Loucy (cell line): ENCODE measurements at regions not wholly inside any gene's neighbourhood (a gene's known extent, or its start where the extent isn't known, plus 50 kb on each side); places are given as distances from the start of the nearest gene placed in this dataset.
A peak's percentile ranks its signal among the peaks of the same experiment; 100 is the strongest.

Experiments
- H2AFZ ChIP-seq: fragments of 200-600 bp; sonication (generic); 2 replicates; pipeline ENCODE4 v1.6.0; 2016; ENCODE audit warnings: antibody characterized with exemption, mild to moderate bottlenecking, low read length, moderate library complexity
- H3F3A ChIP-seq: fragments of 200-600 bp; 2 replicates; pipeline ENCODE4 v1.6.0; 2016; ENCODE audit warnings: antibody characterized with exemption, low read depth, mild to moderate bottlenecking
- H3K27me3 ChIP-seq: fragments of 200-600 bp; sonication (generic); 2 replicates; pipeline ENCODE4 v1.6.1; 2014; ENCODE audit warnings: low read length, mild to moderate bottlenecking; ENCODE audit not compliant: insufficient read depth, poor library complexity, severe bottlenecking
- H3K36me3 ChIP-seq: fragments of 200-600 bp; sonication (generic); 2 replicates; pipeline ENCODE4 v1.6.1; 2016; ENCODE audit warnings: low read length; ENCODE audit not compliant: insufficient read depth
- H3K4me1 ChIP-seq: fragments of 200-600 bp; sonication (generic); 2 replicates; pipeline ENCODE4 v1.5.1; 2014; ENCODE audit warnings: low read length, mild to moderate bottlenecking; ENCODE audit not compliant: insufficient read depth, poor library complexity, severe bottlenecking
- H3K4me2 ChIP-seq: fragments of 200-600 bp; sonication (generic); 2 replicates; pipeline ENCODE4 v1.6.0; 2014; ENCODE audit warnings: antibody characterized with exemption, low read length, low read depth, mild to moderate bottlenecking; ENCODE audit not compliant: poor library complexity, severe bottlenecking
- H3K4me3 ChIP-seq: fragments of 200-600 bp; sonication (generic); 2 replicates; pipeline ENCODE4 v1.5.1; 2014; ENCODE audit warnings: low read length, mild to moderate bottlenecking, mixed read lengths; ENCODE audit not compliant: poor library complexity, severe bottlenecking
- H3K79me2 ChIP-seq: fragments of 200-600 bp; sonication (generic); 2 replicates; pipeline ENCODE4 v1.6.1; 2014; ENCODE audit warnings: low read length; ENCODE audit not compliant: insufficient read depth
- H3K9ac ChIP-seq: fragments of 200-600 bp; sonication (generic); 2 replicates; pipeline ENCODE4 v1.6.0; 2014; ENCODE audit warnings: mild to moderate bottlenecking, low read depth, low read length, moderate library complexity; ENCODE audit not compliant: poor library complexity, severe bottlenecking
- H3K9me2 ChIP-seq: fragments of 200-600 bp; sonication (generic); replicated peaks from 2 replicates; pipeline ENCODE4 v1.6.1; 2016; ENCODE audit warnings: low read depth, low read length, mixed read lengths
- H3K9me3 ChIP-seq: fragments of 200-600 bp; sonication (generic); 2 replicates; pipeline ENCODE4 v1.6.1; 2014; ENCODE audit warnings: mild to moderate bottlenecking, antibody characterized with exemption, low read length, low read depth; ENCODE audit not compliant: insufficient read depth
- H4K20me1 ChIP-seq: fragments of 200-600 bp; sonication (generic); 2 replicates; pipeline ENCODE4 v1.6.0; 2014; ENCODE audit warnings: antibody characterized with exemption, low read length, mild to moderate bottlenecking; ENCODE audit not compliant: insufficient read depth, poor library complexity, severe bottlenecking
- CTCF ChIP-seq: fragments of 200-600 bp; sonication (generic); conservative IDR thresholded peaks from 2 replicates; pipeline ENCODE4 v1.5.1; 2014; ENCODE audit warnings: mild to moderate bottlenecking, antibody characterized with exemption, low read length
- EZH2phosphoT487 ChIP-seq: fragments of 200-600 bp; IDR thresholded peaks from 2 replicates; pipeline ENCODE4 v1.6.1; 2018; ENCODE audit warnings: antibody characterized with exemption, mild to moderate bottlenecking, moderate library complexity, borderline replicate concordance

- Histone ChIP-seq H4K20me1 (no peaks in the 10 kb centered on the region), H3K9me2 (no peaks in the 10 kb centered on the region), H3K79me2 (no peaks in the 10 kb centered on the region), H3K27me3 (no peaks in the 10 kb centered on the region), H3K9me3 (no peaks in the 10 kb centered on the region), H3K4me1 (no peaks in the 10 kb centered on the region), H3K36me3 (no peaks in the 10 kb centered on the region), H3K4me3 (no peak overlapping the region), H2AFZ (no peak overlapping the region), H3K4me2 (no peak overlapping the region), H3K9ac (no peak overlapping the region), H3F3A (no peaks in the 10 kb centered on the region)
- TF ChIP-seq EZH2phosphoT487, result no peak
- no peak for TF ChIP-seq CTCF
Measured at GRCh38 chr18:70430501-70431173, 141.8 kb downstream of the SOCS6 start.

GRCh38 chr18:70429847-70430500 lies 141.1 kb downstream of the SOCS6 start:
- Histone ChIP-seq H3F3A (no peaks in the 10 kb centered on the region), H3K4me1 (no peaks in the 10 kb centered on the region)
- TF ChIP-seq EZH2phosphoT487 (no peak), CTCF (no peak)

GRCh38 chr18:70428439-70428838 lies 139.6 kb downstream of the SOCS6 start:
- Histone ChIP-seq H3F3A (no peaks in the 10 kb centered on the region), H3K27me3 (no peaks in the 10 kb centered on the region), H3K9me2 (no peaks in the 10 kb centered on the region), H3K4me1 (no peaks in the 10 kb centered on the region), H2AFZ (0 out of 2 replicates have a peak overlapping the region, but pooled peaks have one; percentile 49), H3K4me2 (no peak overlapping the region), H3K9ac (no peak overlapping the region), H4K20me1 (no peaks in the 10 kb centered on the region), H3K79me2 (no peaks in the 10 kb centered on the region), H3K36me3 (no peaks in the 10 kb centered on the region), H3K9me3 (no peaks in the 10 kb centered on the region), H3K4me3 (no peak overlapping the region)
- no peak for TF ChIP-seq CTCF
- TF ChIP-seq EZH2phosphoT487, result no peak

More at GRCh38 chr18:70429847-70430500, 141.1 kb downstream of the SOCS6 start:
- H3K36me3 ChIP-seq, result no peaks in the 10 kb centered on the region
- no peak overlapping the region for H3K9ac ChIP-seq
- H3K9me3 ChIP-seq, result no peaks in the 10 kb centered on the region
- no peak overlapping the region for H2AFZ ChIP-seq
- H3K4me2 ChIP-seq, result no peak overlapping the region
- H4K20me1 ChIP-seq, result no peaks in the 10 kb centered on the region
- H3K4me3 ChIP-seq, result no peak overlapping the region
- no peaks in the 10 kb centered on the region for H3K79me2 ChIP-seq
- H3K27me3 ChIP-seq, result no peaks in the 10 kb centered on the region
- no peaks in the 10 kb centered on the region for H3K9me2 ChIP-seq
